ENCODE measurements at regions not wholly inside any gene's neighbourhood (a gene's known extent, or its start where the extent isn't known, plus 50 kb on each side); places are given as distances from the start of the nearest gene placed in this dataset.

DNA sequence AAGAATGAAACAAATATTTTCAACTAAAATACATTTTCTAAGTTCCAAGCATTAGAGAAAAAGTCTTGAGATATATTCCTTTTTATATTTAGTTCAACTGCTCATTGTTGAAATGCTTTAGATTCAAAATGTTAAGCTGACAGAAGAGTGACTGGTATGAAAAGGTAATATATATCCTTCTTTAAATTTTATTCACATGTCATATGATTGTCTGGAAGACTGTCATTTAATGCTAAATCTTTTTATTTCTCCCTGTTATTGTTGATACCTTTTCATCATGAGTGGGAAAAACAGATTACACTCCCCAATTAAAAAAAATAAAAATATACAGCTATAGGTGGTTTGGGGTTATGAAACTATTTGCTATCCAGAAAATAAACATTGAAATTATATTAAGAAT, 965.4 kb downstream of the JRKL start:
- H3K4me3 ChIP-seq (ENCODE audit: low read depth, low read length): no peak overlapping the region
- DNase-seq (ENCODE audit: low read depth): no peak
- no peak for TF ChIP-seq POLR2A (IDR thresholded peaks at IDR 0.05; ENCODE audit: extremely low read depth, insufficient read length)
- TF ChIP-seq, protein P1, sequence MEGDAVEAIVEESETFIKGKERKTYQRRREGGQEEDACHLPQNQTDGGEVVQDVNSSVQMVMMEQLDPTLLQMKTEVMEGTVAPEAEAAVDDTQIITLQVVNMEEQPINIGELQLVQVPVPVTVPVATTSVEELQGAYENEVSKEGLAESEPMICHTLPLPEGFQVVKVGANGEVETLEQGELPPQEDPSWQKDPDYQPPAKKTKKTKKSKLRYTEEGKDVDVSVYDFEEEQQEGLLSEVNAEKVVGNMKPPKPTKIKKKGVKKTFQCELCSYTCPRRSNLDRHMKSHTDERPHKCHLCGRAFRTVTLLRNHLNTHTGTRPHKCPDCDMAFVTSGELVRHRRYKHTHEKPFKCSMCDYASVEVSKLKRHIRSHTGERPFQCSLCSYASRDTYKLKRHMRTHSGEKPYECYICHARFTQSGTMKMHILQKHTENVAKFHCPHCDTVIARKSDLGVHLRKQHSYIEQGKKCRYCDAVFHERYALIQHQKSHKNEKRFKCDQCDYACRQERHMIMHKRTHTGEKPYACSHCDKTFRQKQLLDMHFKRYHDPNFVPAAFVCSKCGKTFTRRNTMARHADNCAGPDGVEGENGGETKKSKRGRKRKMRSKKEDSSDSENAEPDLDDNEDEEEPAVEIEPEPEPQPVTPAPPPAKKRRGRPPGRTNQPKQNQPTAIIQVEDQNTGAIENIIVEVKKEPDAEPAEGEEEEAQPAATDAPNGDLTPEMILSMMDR (IDR thresholded peaks at IDR 0.05; ENCODE audit: low read depth, low read length): no peak
- no peak for TF ChIP-seq MYC (IDR thresholded peaks at IDR 0.05; ENCODE audit: low read depth, low read length)
- TF ChIP-seq, protein P2, sequence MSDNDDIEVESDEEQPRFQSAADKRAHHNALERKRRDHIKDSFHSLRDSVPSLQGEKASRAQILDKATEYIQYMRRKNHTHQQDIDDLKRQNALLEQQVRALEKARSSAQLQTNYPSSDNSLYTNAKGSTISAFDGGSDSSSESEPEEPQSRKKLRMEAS (IDR thresholded peaks at IDR 0.05; ENCODE audit: low read depth, low read length): no peak

GRCh38 chr11:97356144-97356543, 966.3 kb downstream of the JRKL start:
- H3K4me3 ChIP-seq (ENCODE audit: low read depth, low read length): no peak overlapping the region
- TF ChIP-seq, protein P1 (IDR thresholded peaks at IDR 0.05; ENCODE audit: low read depth, low read length): no peak
- no peak for TF ChIP-seq POLR2A (IDR thresholded peaks at IDR 0.05; ENCODE audit: extremely low read depth, insufficient read length)
- TF ChIP-seq, protein P2 (IDR thresholded peaks at IDR 0.05; ENCODE audit: low read depth, low read length): no peak
- TF ChIP-seq MYC (IDR thresholded peaks at IDR 0.05; ENCODE audit: low read depth, low read length): no peak
- peak; percentile 6 for DNase-seq (ENCODE audit: low read depth)

- no peak for TF ChIP-seq POLR2A (IDR thresholded peaks at IDR 0.05; ENCODE audit: extremely low read depth, insufficient read length)
- TF ChIP-seq MYC (IDR thresholded peaks at IDR 0.05; ENCODE audit: low read depth, low read length): no peak
- TF ChIP-seq, protein P2 (IDR thresholded peaks at IDR 0.05; ENCODE audit: low read depth, low read length): no peak
- TF ChIP-seq, protein P1 (IDR thresholded peaks at IDR 0.05; ENCODE audit: low read depth, low read length): no peak
Measured at GRCh38 chr11:97359016-97359415, 969.2 kb downstream of the JRKL start.

GRCh38 chr11:97361812-97362378, 972.1 kb downstream of the JRKL start:
- H3K4me3 ChIP-seq (ENCODE audit: low read depth, low read length): no peak overlapping the region
- TF ChIP-seq POLR2A (IDR thresholded peaks at IDR 0.05; ENCODE audit: extremely low read depth, insufficient read length): no peak
- TF ChIP-seq, protein P1 (IDR thresholded peaks at IDR 0.05; ENCODE audit: low read depth, low read length): no peak
- TF ChIP-seq, protein P2 (IDR thresholded peaks at IDR 0.05; ENCODE audit: low read depth, low read length): no peak
- TF ChIP-seq MYC (IDR thresholded peaks at IDR 0.05; ENCODE audit: low read depth, low read length): no peak
- no peak for DNase-seq (ENCODE audit: low read depth)

More at GRCh38 chr11:97359016-97359415, 969.2 kb downstream of the JRKL start:
- no peak for DNase-seq (ENCODE audit: low read depth)
- H3K4me3 ChIP-seq (ENCODE audit: low read depth, low read length): no peak overlapping the region

DNA sequence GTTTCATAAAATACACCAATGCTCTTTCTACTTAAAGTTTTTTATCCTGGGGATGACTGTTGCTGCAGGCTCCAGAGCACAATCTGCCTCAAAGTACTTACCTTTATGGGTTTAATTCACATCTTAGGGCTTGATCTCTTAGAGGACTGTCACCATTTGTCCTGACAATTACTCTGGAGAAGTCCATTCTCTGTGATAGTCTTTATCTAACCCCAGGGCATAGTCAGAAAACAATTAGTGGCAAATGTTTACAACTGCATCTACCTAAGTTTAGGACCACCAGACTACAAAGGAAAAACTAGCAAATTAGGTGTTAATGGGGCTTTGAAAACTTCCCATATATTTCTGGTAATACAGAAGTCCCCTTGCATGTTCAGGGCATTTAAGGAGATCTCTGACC, 973.5 kb downstream of the JRKL start:
- no peak for TF ChIP-seq MYC (IDR thresholded peaks at IDR 0.05; ENCODE audit: low read depth, low read length)
- TF ChIP-seq, protein P2 (IDR thresholded peaks at IDR 0.05; ENCODE audit: low read depth, low read length): no peak
- TF ChIP-seq, protein P1 (IDR thresholded peaks at IDR 0.05; ENCODE audit: low read depth, low read length): no peak
- no peak for TF ChIP-seq POLR2A (IDR thresholded peaks at IDR 0.05; ENCODE audit: extremely low read depth, insufficient read length)
- DNase-seq (ENCODE audit: low read depth): no peak
- H3K4me3 ChIP-seq (ENCODE audit: low read depth, low read length): no peak overlapping the region

Data from NB4 (cell line).